Sigmoid colon (tissue), 4 donors: ENCODE measurements at regions not wholly inside any gene's neighbourhood (a gene's known extent, or its start where the extent isn't known, plus 50 kb on each side); places are given as distances from the start of the nearest gene placed in this dataset.

Experiments used
- CTCF ChIP-seq, 4 experiments: fragments of 450-650 bp in 3 of 4; fragments of 200-600 bp in 1 of 4; IDR thresholded peaks; one replicate each; pipeline ENCODE4 v1.5.1; 2016 to 2019; ENCODE audit warnings: antibody characterized with exemption in 4 of 4, mild to moderate bottlenecking in 3 of 4, moderate library complexity in 2 of 4
- POLR2A ChIP-seq, 2 donors: fragments of 450-650 bp; IDR thresholded peaks; one replicate each; pipeline ENCODE4 v1.6.1; 2016; ENCODE audit warnings: antibody characterized with exemption in 2 of 2, mild to moderate bottlenecking in 2 of 2, moderate library complexity in 2 of 2
- POLR2AphosphoS5 ChIP-seq, 4 donors: sonication (generic); formaldehyde crosslinking; IDR thresholded peaks; one replicate each; pipeline ENCODE4 v1.6.1; 2017; ENCODE audit warnings: antibody characterized with exemption in 4 of 4

GRCh38 chr17:22461460-22462145, 769.3 kb downstream of the KCNJ18 start:
- no peak for TF ChIP-seq CTCF (IDR thresholded peaks at IDR 0.05)
- TF ChIP-seq POLR2AphosphoS5 (IDR thresholded peaks at IDR 0.05), result no peak
- TF ChIP-seq POLR2A (IDR thresholded peaks at IDR 0.05), result no peak
